H9 (cell line): ENCODE measurements at regions not wholly inside any gene's neighbourhood (a gene's known extent, or its start where the extent isn't known, plus 50 kb on each side); places are given as distances from the start of the nearest gene placed in this dataset.

Experiments used
- DNase-seq: peaks from one replicate; pipeline ENCODE4 v3.0.0-alpha.2; 2017
- H2AFZ ChIP-seq: one replicate; pipeline ENCODE4 v1.6.1; 2013; ENCODE audit warnings: mild to moderate bottlenecking, low read length, control low read depth, moderate library complexity
- H2AK5ac ChIP-seq: 2 replicates; pipeline ENCODE4 v1.6.1; 2013; ENCODE audit warnings: low read length, control low read depth, mixed read lengths; ENCODE audit not compliant: insufficient read length
- H2BK120ac ChIP-seq: one replicate; pipeline ENCODE4 v1.6.1; 2013; ENCODE audit warnings: low read depth, mild to moderate bottlenecking, low read length, control low read depth, inconsistent platforms; ENCODE audit not compliant: poor library complexity, severe bottlenecking
- H2BK12ac ChIP-seq: 2 replicates; pipeline ENCODE4 v1.6.1; 2013; ENCODE audit warnings: low read length, control low read depth, mixed read lengths, low read depth; ENCODE audit not compliant: insufficient read length
- H2BK15ac ChIP-seq: 2 replicates; pipeline ENCODE4 v1.6.1; 2013; ENCODE audit warnings: low read depth, low read length, control low read depth
- H2BK20ac ChIP-seq: one replicate; pipeline ENCODE4 v1.6.1; 2013; ENCODE audit warnings: low read depth, mild to moderate bottlenecking, low read length, control low read depth, inconsistent platforms; ENCODE audit not compliant: poor library complexity, severe bottlenecking
- H2BK5ac ChIP-seq: 2 replicates; pipeline ENCODE4 v1.6.1; 2013; ENCODE audit warnings: low read length, control low read depth, mixed read lengths; ENCODE audit not compliant: insufficient read length
- H3K14ac ChIP-seq: 2 replicates; pipeline ENCODE4 v1.6.1; 2013; ENCODE audit warnings: low read length, control low read depth; ENCODE audit not compliant: insufficient read depth
- H3K18ac ChIP-seq: 2 replicates; pipeline ENCODE4 v1.6.1; 2013; ENCODE audit warnings: low read depth, mild to moderate bottlenecking, mixed read lengths, low read length, control low read depth; ENCODE audit not compliant: insufficient read length
- H3K23ac ChIP-seq: 2 replicates; pipeline ENCODE4 v1.6.1; 2013; ENCODE audit warnings: low read length, control low read depth, mixed read lengths, low read depth; ENCODE audit not compliant: insufficient read length
- H3K23me2 ChIP-seq: 2 replicates; pipeline ENCODE4 v1.6.1; 2013; ENCODE audit warnings: low read depth, mild to moderate bottlenecking, mixed read lengths, low read length, control low read depth; ENCODE audit not compliant: insufficient read length, poor library complexity, severe bottlenecking
- H3K27ac ChIP-seq: 2 replicates; pipeline ENCODE4 v1.5.1; 2013; ENCODE audit warnings: low read length, control low read depth, mixed read lengths, low read depth; ENCODE audit not compliant: insufficient read length
- H3K27me3 ChIP-seq: 2 replicates; pipeline ENCODE4 v1.6.1; 2013; ENCODE audit warnings: low read length, control low read depth, inconsistent platforms; ENCODE audit not compliant: insufficient read depth
- H3K4ac ChIP-seq: 2 replicates; pipeline ENCODE4 v1.6.1; 2013; ENCODE audit warnings: low read depth, mild to moderate bottlenecking, control low read depth, inconsistent platforms, low read length, moderate library complexity
- H3K4me1 ChIP-seq: 2 replicates; pipeline ENCODE4 v1.6.1; 2013; ENCODE audit warnings: low read length, control low read depth, inconsistent platforms; ENCODE audit not compliant: insufficient read depth
- H3K4me2 ChIP-seq: 2 replicates; pipeline ENCODE4 v1.6.1; 2013; ENCODE audit warnings: low read length, control low read depth, mixed read lengths; ENCODE audit not compliant: insufficient read length, insufficient read depth
- H3K56ac ChIP-seq: 2 replicates; pipeline ENCODE4 v1.6.1; 2013; ENCODE audit warnings: low read depth, mild to moderate bottlenecking, mixed read lengths, low read length, control low read depth; ENCODE audit not compliant: insufficient read length
- H3K79me1 ChIP-seq: 2 replicates; pipeline ENCODE4 v1.6.1; 2013; ENCODE audit warnings: low read depth, mild to moderate bottlenecking, moderate library complexity, low read length, control low read depth, inconsistent platforms; ENCODE audit not compliant: insufficient read depth, poor library complexity, severe bottlenecking
- H3K79me2 ChIP-seq: 2 replicates; pipeline ENCODE4 v1.6.1; 2013; ENCODE audit warnings: low read length, control low read depth, inconsistent platforms; ENCODE audit not compliant: insufficient read depth
- H3K9ac ChIP-seq: 2 replicates; pipeline ENCODE4 v1.6.1; 2013; ENCODE audit warnings: low read length, control low read depth, mixed read lengths; ENCODE audit not compliant: insufficient read length; ENCODE audit errors: extremely low read depth
- H3K9me3 ChIP-seq: one replicate; pipeline ENCODE4 v1.6.1; 2013; ENCODE audit warnings: low read depth, low read length, inconsistent platforms; ENCODE audit not compliant: control insufficient read depth
- H3T11ph ChIP-seq: one replicate; pipeline ENCODE4 v1.6.1; 2013; ENCODE audit warnings: mild to moderate bottlenecking, low read length, control low read depth, inconsistent platforms
- H4K20me1 ChIP-seq: one replicate; pipeline ENCODE4 v1.6.1; 2013; ENCODE audit not compliant: control insufficient read depth, insufficient read length, insufficient read depth
- H4K5ac ChIP-seq: 2 replicates; pipeline ENCODE4 v1.6.1; 2013; ENCODE audit warnings: low read depth, mild to moderate bottlenecking, mixed read lengths, low read length, control low read depth; ENCODE audit not compliant: insufficient read length
- H4K8ac ChIP-seq: replicated peaks from 2 replicates; pipeline ENCODE4 v1.6.1; 2013; ENCODE audit warnings: low read length, control low read depth, mixed read lengths, low read depth; ENCODE audit not compliant: insufficient read length
- H4K91ac ChIP-seq: 2 replicates; pipeline ENCODE4 v1.6.1; 2013; ENCODE audit warnings: low read depth, mild to moderate bottlenecking, moderate library complexity, mixed read lengths, low read length, control low read depth; ENCODE audit not compliant: insufficient read length
- H3K27ac Mint-ChIP-seq, 3 experiments: 2 replicates in 2 of 3; 3 replicates in 1 of 3; pipeline ENCODE4 v1.8.0; 2020 to 2021; ENCODE audit warnings: mixed read lengths in 3 of 3, mild to moderate bottlenecking in 1 of 3, moderate library complexity in 1 of 3
- H3K27me3 Mint-ChIP-seq: 2 replicates; pipeline ENCODE4 v1.8.0; 2021; ENCODE audit warnings: low read depth, mild to moderate bottlenecking, moderate library complexity, mixed read lengths
- H3K36me3 Mint-ChIP-seq, 3 experiments: 2 replicates in 2 of 3; 3 replicates in 1 of 3; pipeline ENCODE4 v1.8.0; 2020 to 2021; ENCODE audit warnings: low read depth in 3 of 3, mixed read lengths in 3 of 3; ENCODE audit not compliant: insufficient read depth in 1 of 3
- H3K4me1 Mint-ChIP-seq, 2 experiments: 2 replicates each; pipeline ENCODE4 v1.8.0; 2020; ENCODE audit warnings: mixed read lengths in 2 of 2
- H3K4me3 Mint-ChIP-seq, 2 experiments: 2 replicates in 1 of 2; 3 replicates in 1 of 2; pipeline ENCODE4 v1.8.0; 2020 to 2021; ENCODE audit warnings: mild to moderate bottlenecking in 2 of 2, mixed read lengths in 2 of 2, moderate library complexity in 1 of 2
- H3K9me3 Mint-ChIP-seq, 2 experiments: 2 replicates in 1 of 2; 3 replicates in 1 of 2; pipeline ENCODE4 v1.8.0; 2020; ENCODE audit warnings: mild to moderate bottlenecking in 2 of 2, mixed read lengths in 2 of 2, moderate library complexity in 1 of 2
- CTCF ChIP-seq: fragments of 200-600 bp; sonication (generic); conservative IDR thresholded peaks from 3 replicates; pipeline ENCODE4 v1.8.0; 2021; ENCODE audit warnings: antibody characterized with exemption, mild to moderate bottlenecking
- WGBS: extraction: QIAGEN DNeasy Blood & Tissue Kit; methylation state at CpG from one replicate; pipeline ENCODE4 v1.1.7; 2013; ENCODE audit warnings: missing lambda C conversion rate, low lambda C conversion rate, mixed read lengths; ENCODE audit not compliant: insufficient read length; ENCODE audit errors: extremely low coverage; 5-methylcytosine and 5-hydroxymethylcytosine counted together

DNA sequence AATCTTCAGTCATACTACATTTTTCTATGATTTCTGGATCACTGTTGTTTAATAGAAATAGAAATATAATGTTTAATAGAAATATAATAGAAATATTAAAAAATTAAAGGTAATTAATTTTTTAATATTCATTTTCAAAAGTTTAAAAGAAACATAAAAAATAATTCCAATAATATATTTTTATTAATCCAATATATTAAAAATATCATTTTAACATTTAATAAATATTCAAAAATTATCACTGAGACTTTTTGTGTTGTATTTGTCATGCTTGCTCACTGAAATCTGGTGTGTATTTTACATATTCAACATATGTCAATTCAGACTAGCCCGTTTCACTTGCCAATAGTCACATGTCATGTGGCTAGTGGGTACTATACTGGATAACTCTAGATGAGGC, 80.6 kb upstream of the SLCO6A1 start:
- Histone ChIP-seq H3K79me2 (no peaks in the 10 kb centered on the region), H3K56ac (no peak overlapping the region), H3K23me2 (no peaks in the 10 kb centered on the region), H4K91ac (no peak overlapping the region), H2BK12ac (no peak overlapping the region), H3K79me1 (no peaks in the 10 kb centered on the region), H2AFZ (no peak overlapping the region), H4K20me1 (no peaks in the 10 kb centered on the region), H3T11ph (no peak overlapping the region), H3K4me1 (no peaks in the 10 kb centered on the region; the same call in 1 of the 2 replicates), H3K18ac (no peak overlapping the region), H2BK120ac (no peak overlapping the region), H2BK15ac (no peak overlapping the region), H2AK5ac (no peak overlapping the region), H3K27ac (no peak overlapping the region), H3K23ac (no peak overlapping the region), H4K8ac (no peak overlapping the region), H2BK5ac (no peak overlapping the region), H3K14ac (no peak overlapping the region), H3K4me2 (no peak overlapping the region), H4K5ac (no peak overlapping the region), H3K27me3 (no peaks in the 10 kb centered on the region), H3K9ac (no peak overlapping the region), H2BK20ac (no peak overlapping the region), H3K4ac (no peak overlapping the region), H3K9me3 (no peaks in the 10 kb centered on the region)
- no peak for TF ChIP-seq CTCF
- no peak for DNase-seq
- H3K4me3 Mint-ChIP-seq, result no peak overlapping the region
- H3K4me1 Mint-ChIP-seq, result peaks cover 5% of the 10 kb centered on the region in 2 experiments
- no CpG with 5 or more reads among the region's 1 CpG for WGBS
- no peaks in the 10 kb centered on the region for H3K9me3 Mint-ChIP-seq
- no peaks in the 10 kb centered on the region; the same call in 1 of the 2 replicates for H3K27me3 Mint-ChIP-seq
- no peaks in the 10 kb centered on the region for H3K36me3 Mint-ChIP-seq
- no peak overlapping the region for H3K27ac Mint-ChIP-seq
